ENCODE measurements at regions not wholly inside any gene's neighbourhood (a gene's known extent, or its start where the extent isn't known, plus 50 kb on each side); places are given as distances from the start of the nearest gene placed in this dataset.

DNA sequence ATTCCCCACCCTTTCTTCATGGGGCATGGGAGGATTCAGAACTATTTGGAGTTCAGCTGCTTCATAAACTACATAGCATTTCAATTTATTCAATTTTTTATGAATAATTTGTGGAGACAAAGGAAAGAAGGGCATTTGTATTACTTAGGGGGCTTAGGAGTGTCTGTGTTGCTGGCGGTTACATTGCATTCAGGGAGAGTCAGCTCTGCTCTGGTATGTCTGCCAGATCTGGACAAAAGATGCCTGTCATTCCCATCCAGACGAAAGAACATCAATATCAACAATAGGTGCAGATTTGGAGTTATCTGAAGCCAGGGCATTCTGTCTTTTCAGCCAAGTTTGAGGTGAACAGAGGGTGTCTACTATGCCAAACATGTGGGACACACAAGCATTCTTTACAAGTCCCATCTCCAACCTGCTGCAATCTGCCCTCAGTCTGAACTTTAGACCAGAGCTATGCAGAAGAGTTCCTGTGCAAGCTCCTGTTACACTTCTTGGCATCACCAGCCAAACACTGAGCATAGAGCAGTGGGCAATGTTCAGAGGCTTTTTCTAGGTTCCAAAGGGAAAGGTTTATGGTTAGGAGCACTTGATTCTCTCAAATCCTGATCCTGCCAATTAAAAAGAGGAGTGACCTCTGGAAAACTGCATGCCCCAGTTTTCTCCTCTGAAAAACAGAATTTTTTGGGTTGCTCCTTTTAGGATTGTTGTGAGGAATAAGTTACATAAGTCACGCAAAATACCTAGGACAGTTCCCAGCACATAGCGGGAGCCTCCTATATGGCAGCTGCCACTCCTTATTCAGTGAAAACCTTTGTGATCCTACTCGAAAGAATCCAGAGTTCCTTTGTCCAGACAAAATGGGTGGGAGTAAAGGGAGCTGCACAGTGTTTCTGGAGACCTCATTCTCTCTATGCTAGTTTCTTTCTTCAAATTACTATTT is 719.5 kb upstream of the SLIT2 start:
- no peak overlapping the region for H3K27ac ChIP-seq (replicated peaks)
- H3K4me3 ChIP-seq (replicated peaks; ENCODE audit: insufficient read depth, low read length), result no peak overlapping the region
- no peaks in the 10 kb centered on the region for H3K27me3 ChIP-seq (ENCODE audit: insufficient read depth, poor library complexity, severe bottlenecking)
- TF ChIP-seq GABPA (IDR thresholded peaks at IDR 0.05; ENCODE audit: low read depth), result no peak
- TF ChIP-seq, protein P1, sequence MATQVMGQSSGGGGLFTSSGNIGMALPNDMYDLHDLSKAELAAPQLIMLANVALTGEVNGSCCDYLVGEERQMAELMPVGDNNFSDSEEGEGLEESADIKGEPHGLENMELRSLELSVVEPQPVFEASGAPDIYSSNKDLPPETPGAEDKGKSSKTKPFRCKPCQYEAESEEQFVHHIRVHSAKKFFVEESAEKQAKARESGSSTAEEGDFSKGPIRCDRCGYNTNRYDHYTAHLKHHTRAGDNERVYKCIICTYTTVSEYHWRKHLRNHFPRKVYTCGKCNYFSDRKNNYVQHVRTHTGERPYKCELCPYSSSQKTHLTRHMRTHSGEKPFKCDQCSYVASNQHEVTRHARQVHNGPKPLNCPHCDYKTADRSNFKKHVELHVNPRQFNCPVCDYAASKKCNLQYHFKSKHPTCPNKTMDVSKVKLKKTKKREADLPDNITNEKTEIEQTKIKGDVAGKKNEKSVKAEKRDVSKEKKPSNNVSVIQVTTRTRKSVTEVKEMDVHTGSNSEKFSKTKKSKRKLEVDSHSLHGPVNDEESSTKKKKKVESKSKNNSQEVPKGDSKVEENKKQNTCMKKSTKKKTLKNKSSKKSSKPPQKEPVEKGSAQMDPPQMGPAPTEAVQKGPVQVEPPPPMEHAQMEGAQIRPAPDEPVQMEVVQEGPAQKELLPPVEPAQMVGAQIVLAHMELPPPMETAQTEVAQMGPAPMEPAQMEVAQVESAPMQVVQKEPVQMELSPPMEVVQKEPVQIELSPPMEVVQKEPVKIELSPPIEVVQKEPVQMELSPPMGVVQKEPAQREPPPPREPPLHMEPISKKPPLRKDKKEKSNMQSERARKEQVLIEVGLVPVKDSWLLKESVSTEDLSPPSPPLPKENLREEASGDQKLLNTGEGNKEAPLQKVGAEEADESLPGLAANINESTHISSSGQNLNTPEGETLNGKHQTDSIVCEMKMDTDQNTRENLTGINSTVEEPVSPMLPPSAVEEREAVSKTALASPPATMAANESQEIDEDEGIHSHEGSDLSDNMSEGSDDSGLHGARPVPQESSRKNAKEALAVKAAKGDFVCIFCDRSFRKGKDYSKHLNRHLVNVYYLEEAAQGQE (IDR thresholded peaks at IDR 0.05; ENCODE audit: insufficient replicate concordance, low read depth), result no peak
- no peak for TF ChIP-seq POLR2AphosphoS5 (IDR thresholded peaks at IDR 0.05; ENCODE audit: low read depth)
- TF ChIP-seq SPI1 (IDR thresholded peaks at IDR 0.05; ENCODE audit: borderline replicate concordance, low read depth), result no peak
- TF ChIP-seq, protein P2, sequence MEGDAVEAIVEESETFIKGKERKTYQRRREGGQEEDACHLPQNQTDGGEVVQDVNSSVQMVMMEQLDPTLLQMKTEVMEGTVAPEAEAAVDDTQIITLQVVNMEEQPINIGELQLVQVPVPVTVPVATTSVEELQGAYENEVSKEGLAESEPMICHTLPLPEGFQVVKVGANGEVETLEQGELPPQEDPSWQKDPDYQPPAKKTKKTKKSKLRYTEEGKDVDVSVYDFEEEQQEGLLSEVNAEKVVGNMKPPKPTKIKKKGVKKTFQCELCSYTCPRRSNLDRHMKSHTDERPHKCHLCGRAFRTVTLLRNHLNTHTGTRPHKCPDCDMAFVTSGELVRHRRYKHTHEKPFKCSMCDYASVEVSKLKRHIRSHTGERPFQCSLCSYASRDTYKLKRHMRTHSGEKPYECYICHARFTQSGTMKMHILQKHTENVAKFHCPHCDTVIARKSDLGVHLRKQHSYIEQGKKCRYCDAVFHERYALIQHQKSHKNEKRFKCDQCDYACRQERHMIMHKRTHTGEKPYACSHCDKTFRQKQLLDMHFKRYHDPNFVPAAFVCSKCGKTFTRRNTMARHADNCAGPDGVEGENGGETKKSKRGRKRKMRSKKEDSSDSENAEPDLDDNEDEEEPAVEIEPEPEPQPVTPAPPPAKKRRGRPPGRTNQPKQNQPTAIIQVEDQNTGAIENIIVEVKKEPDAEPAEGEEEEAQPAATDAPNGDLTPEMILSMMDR (IDR thresholded peaks at IDR 0.05; ENCODE audit: insufficient read depth, low read length), result no peak
- no peak for DNase-seq (ENCODE audit: low read depth in 1 of 2, low spot score in 1 of 2)

DNA sequence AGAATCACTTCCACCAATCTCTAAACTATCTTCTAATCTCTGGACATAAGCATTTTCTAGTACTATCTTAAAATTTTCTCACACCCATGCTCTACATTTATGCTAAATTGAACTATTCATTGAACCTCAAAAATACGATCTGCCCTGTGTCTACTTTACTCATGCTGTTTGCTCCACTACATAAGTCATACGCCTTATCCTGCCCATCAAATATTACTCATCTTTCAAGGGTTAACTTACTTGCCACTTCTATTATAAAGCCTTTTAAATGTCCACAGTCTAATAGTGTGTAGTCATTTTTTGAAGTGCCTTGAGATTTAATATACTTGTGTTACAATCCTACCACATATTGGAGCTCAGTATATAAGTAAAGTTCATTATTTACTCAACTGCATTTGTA is 727.7 kb upstream of the SLIT2 start:
- Histone ChIP-seq H3K27ac (replicated peaks) (no peak overlapping the region), H3K27me3 (ENCODE audit: insufficient read depth, poor library complexity, severe bottlenecking) (no peaks in the 10 kb centered on the region), H3K4me3 (replicated peaks; ENCODE audit: insufficient read depth, low read length) (no peak overlapping the region)
- TF ChIP-seq, protein P2 (IDR thresholded peaks at IDR 0.05; ENCODE audit: insufficient read depth, low read length), result no peak
- no peak for TF ChIP-seq SPI1 (IDR thresholded peaks at IDR 0.05; ENCODE audit: borderline replicate concordance, low read depth)
- TF ChIP-seq, protein P1 (IDR thresholded peaks at IDR 0.05; ENCODE audit: insufficient replicate concordance, low read depth), result no peak
- TF ChIP-seq POLR2AphosphoS5 (IDR thresholded peaks at IDR 0.05; ENCODE audit: low read depth), result no peak
- no peak for TF ChIP-seq GABPA (IDR thresholded peaks at IDR 0.05; ENCODE audit: low read depth)
- no peak for DNase-seq (ENCODE audit: low read depth in 1 of 2, low spot score in 1 of 2)

DNA sequence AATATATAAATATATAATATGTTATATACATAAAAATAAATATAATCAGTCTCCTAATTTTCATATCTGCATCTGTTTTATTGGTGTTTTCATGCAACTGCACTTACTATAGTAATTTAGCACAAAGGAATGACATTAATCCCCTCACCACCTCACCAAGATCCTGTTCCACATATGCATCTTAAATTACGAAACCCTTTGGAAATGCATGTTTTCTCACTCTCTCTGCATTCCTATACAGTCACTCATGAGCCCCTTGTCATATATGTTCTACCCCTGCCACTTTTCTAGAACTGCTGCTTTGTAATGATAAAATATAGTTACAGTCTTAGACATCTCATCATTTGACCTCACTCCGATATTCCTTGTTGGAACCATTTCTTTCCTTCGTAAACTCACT is 728.7 kb upstream of the SLIT2 start:
- Histone ChIP-seq H3K27me3 (ENCODE audit: insufficient read depth, poor library complexity, severe bottlenecking) (no peaks in the 10 kb centered on the region), H3K4me3 (replicated peaks; ENCODE audit: insufficient read depth, low read length) (no peak overlapping the region), H3K27ac (replicated peaks) (no peak overlapping the region)
- TF ChIP-seq, protein P1 (IDR thresholded peaks at IDR 0.05; ENCODE audit: insufficient replicate concordance, low read depth), result no peak
- TF ChIP-seq GABPA (IDR thresholded peaks at IDR 0.05; ENCODE audit: low read depth) (no peak), SPI1 (IDR thresholded peaks at IDR 0.05; ENCODE audit: borderline replicate concordance, low read depth) (no peak)
- DNase-seq (ENCODE audit: low read depth in 1 of 2, low spot score in 1 of 2), result no peak

All from HL-60 (cell line).